ENCODE measurements at regions not wholly inside any gene's neighbourhood (a gene's known extent, or its start where the extent isn't known, plus 50 kb on each side); places are given as distances from the start of the nearest gene placed in this dataset.

GRCh38 chr9:30349526-30350513 is 2034.6 kb upstream of the ACO1 start:
- no peaks in the 10 kb centered on the region for H3K36me3 ChIP-seq (ENCODE audit: control insufficient read depth in 2 of 2, extremely low read depth in 1 of 2, insufficient read depth in 2 of 2, low read length in 2 of 2)
- DNase-seq (ENCODE audit: low read depth, low spot score) (no peak), FAIRE-seq (no peak)
- no peak for TF ChIP-seq JUN (IDR thresholded peaks at IDR 0.05; ENCODE audit: borderline replicate concordance, insufficient read depth, insufficient read length, low read depth)
- TF ChIP-seq POLR2AphosphoS5 (IDR thresholded peaks at IDR 0.05; ENCODE audit: insufficient read depth, low read depth, low read length) = no peak
- TF ChIP-seq GATA2 (IDR thresholded peaks at IDR 0.05; ENCODE audit: insufficient read depth, insufficient read length, low read depth, low read length) = no peak
- TF ChIP-seq MYC (IDR thresholded peaks at IDR 0.05; ENCODE audit: low read depth, low read length) = no peak
- no peak for TF ChIP-seq EZH2 (IDR thresholded peaks at IDR 0.05; ENCODE audit: borderline replicate concordance, low read depth, low read length, severe bottlenecking)
- TF ChIP-seq FOS (IDR thresholded peaks at IDR 0.05; ENCODE audit: borderline replicate concordance, insufficient read depth, low read length) = no peak
- no peak for TF ChIP-seq CTCF (IDR thresholded peaks at IDR 0.05; ENCODE audit: extremely low read depth in 1 of 2, insufficient read depth in 1 of 2, low read depth in 1 of 2, low read length in 2 of 2)
- TF ChIP-seq POLR2A (IDR thresholded peaks at IDR 0.05; ENCODE audit: low read depth, low read length) = no peak
- TF ChIP-seq, protein P1, sequence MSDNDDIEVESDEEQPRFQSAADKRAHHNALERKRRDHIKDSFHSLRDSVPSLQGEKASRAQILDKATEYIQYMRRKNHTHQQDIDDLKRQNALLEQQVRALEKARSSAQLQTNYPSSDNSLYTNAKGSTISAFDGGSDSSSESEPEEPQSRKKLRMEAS (IDR thresholded peaks at IDR 0.05; ENCODE audit: insufficient read depth, insufficient read length) = no peak
- ChIA-PET CTCF (no interaction called here), POLR2A (no interaction called here)
- H3K79me2 ChIP-seq (ENCODE audit: control insufficient read depth, insufficient read depth, low read length) = no peaks in the 10 kb centered on the region
- no peak overlapping the region for H3K4me3 ChIP-seq (replicated peaks in 1 of 3; ENCODE audit: insufficient read depth in 1 of 3, low read depth in 1 of 3, low read length in 3 of 3)
- H3K9me1 ChIP-seq (replicated peaks; ENCODE audit: control insufficient read depth, extremely low read depth, insufficient read depth, low read length) = no peaks in the 10 kb centered on the region
- no peaks in the 10 kb centered on the region for H4K20me1 ChIP-seq (replicated peaks; ENCODE audit: control insufficient read depth, extremely low read depth, insufficient read depth, low read length)
- H3K4me1 ChIP-seq (ENCODE audit: control insufficient read depth, extremely low read depth, insufficient read depth, low read length) = no peaks in the 10 kb centered on the region
- BruUV-seq (replicated peaks) = no TSS peak
- intact Hi-C loops (cut with micrococcal nuclease) = no loop called here
- H3K27ac ChIP-seq (ENCODE audit: insufficient read depth, low read depth, low read length) = no peak overlapping the region
- H3K9me3 ChIP-seq (replicated peaks; ENCODE audit: control insufficient read depth, insufficient read depth, low read length) = no peaks in the 10 kb centered on the region
- no peak overlapping the region for H3K4me2 ChIP-seq (ENCODE audit: insufficient read depth, low read length)
- no peak overlapping the region for H3K9ac ChIP-seq (replicated peaks; ENCODE audit: extremely low read depth, insufficient read depth, low read length)
- H3K27me3 ChIP-seq (ENCODE audit: control insufficient read depth in 2 of 2, insufficient read depth in 2 of 2, low read length in 2 of 2) = no peaks in the 10 kb centered on the region
- H2AFZ ChIP-seq (ENCODE audit: low read depth, low read length) = no peak overlapping the region
- dilution Hi-C loops (cut with MboI; ENCODE audit: extremely low pct_ligation_motif_present, low sequenced_read_pairs) = no loop called here
